ENCODE measurements at regions not wholly inside any gene's neighbourhood (a gene's known extent, or its start where the extent isn't known, plus 50 kb on each side); places are given as distances from the start of the nearest gene placed in this dataset.
"Not testable (repeated sequence)": the region's sequence is repeated elsewhere in the genome, so short reads cannot be mapped to it uniquely, and the experiment has no call there.

DNA sequence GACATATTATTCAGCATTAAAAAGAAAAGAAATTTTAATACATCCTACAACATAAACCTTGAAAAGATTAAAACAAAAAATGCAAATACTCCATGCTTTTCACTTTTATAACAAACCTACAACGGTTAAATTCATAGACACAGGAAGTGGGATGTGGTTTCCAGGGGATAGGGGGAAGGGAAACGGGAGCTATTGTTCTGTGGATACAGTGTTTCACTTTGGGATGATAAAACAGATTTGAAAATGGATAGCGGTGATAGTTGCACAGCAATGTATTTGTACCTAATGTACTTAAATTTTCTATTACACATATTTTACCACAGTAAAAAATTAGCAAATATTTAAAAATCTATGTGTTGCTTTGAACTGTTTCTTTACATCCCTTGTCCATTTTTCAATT is 368.0 kb downstream of the CDY2B start:
- H3K4me3 ChIP-seq (ENCODE audit: control insufficient read depth in 1 of 2, extremely low read depth in 1 of 2, low read length in 1 of 2); CTCF ChIA-PET; DNase-seq; H3K27ac ChIP-seq (ENCODE audit: low read length); H3K27me3 Mint-ChIP-seq; H3K27ac Mint-ChIP-seq; POLR2A ChIA-PET; H3K4me3 Mint-ChIP-seq; H3K27me3 ChIP-seq (replicated peaks in 1 of 2; ENCODE audit: control insufficient read depth in 2 of 2, extremely low read depth in 1 of 2, insufficient read depth in 2 of 2, low read length in 1 of 2); H3K9me3 Mint-ChIP-seq; ATAC-seq (replicated peaks in 1 of 4); H3K4me1 Mint-ChIP-seq; H3K36me3 ChIP-seq (ENCODE audit: control insufficient read depth in 2 of 2, extremely low read depth in 1 of 2, insufficient read depth in 1 of 2, low read length in 1 of 2); H3K9me3 ChIP-seq; H3K4me1 ChIP-seq (ENCODE audit: control insufficient read depth in 1 of 2, extremely low read depth in 1 of 2, insufficient read depth in 2 of 2, low read length in 2 of 2); H3K36me3 Mint-ChIP-seq: not testable (repeated sequence)
- WGBS (ENCODE audit: insufficient coverage): no CpG with 5 or more reads among the region's 3 CpGs

DNA sequence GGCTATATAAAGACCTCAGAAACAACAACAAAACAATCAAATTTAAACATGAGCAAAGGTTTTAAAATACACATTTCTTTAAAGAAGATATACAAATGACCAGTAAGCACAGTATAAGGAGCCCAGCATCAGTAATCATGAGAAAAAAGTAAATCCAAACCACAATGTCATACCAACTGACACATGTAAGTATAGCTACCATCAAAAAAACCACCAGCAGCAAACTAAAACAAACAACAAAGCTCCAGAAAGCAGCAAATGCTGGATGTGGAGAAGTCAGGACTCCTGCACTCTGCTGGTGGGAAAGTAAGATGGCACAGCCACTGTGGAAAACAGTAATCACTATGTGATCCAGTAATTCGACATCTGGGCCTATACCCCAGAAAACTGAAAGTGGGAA is 368.5 kb downstream of the CDY2B start:
- POLR2A ChIA-PET: not testable (repeated sequence)

DNA sequence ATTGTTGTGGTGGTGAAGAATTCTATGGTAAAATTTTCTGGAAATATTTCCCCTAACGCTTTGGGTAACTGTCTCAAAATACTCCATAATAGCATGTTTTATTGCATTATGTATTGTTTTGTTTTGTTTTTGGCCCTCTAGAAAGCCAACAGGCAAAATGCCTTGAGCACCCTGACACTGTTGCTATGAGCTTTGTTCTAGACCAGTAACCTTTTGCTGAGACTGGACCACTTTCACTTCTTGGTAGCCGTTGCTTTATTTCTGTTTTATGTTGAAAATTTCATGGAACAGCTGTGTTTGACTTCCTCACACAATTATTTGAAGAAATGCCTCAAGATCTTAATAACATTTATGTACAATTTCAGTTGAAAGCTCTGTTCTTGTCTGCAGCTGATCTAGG is 374.2 kb downstream of the CDY2B start:
- no CpG with 5 or more reads among the region's 2 CpGs for WGBS (ENCODE audit: insufficient coverage)
- H3K9me3 ChIP-seq; H3K36me3 ChIP-seq (ENCODE audit: control insufficient read depth in 2 of 2, extremely low read depth in 1 of 2, insufficient read depth in 1 of 2, low read length in 1 of 2); CTCF ChIA-PET; H3K4me3 ChIP-seq (ENCODE audit: control insufficient read depth in 1 of 2, extremely low read depth in 1 of 2, low read length in 1 of 2); H3K9me3 Mint-ChIP-seq; H3K4me3 Mint-ChIP-seq; ATAC-seq (replicated peaks in 1 of 4); H3K4me1 ChIP-seq (ENCODE audit: control insufficient read depth in 1 of 2, extremely low read depth in 1 of 2, insufficient read depth in 2 of 2, low read length in 2 of 2); H3K27ac ChIP-seq (ENCODE audit: low read length); H3K36me3 Mint-ChIP-seq; H3K27me3 ChIP-seq (replicated peaks in 1 of 2; ENCODE audit: control insufficient read depth in 2 of 2, extremely low read depth in 1 of 2, insufficient read depth in 2 of 2, low read length in 1 of 2); POLR2A ChIA-PET; H3K4me1 Mint-ChIP-seq; H3K27ac Mint-ChIP-seq; H3K27me3 Mint-ChIP-seq; DNase-seq: not testable (repeated sequence)

More for the DNA sequence above, 368.5 kb downstream of the CDY2B start:
- H3K9me3 Mint-ChIP-seq; H3K4me3 Mint-ChIP-seq; H3K4me1 ChIP-seq (ENCODE audit: control insufficient read depth in 1 of 2, extremely low read depth in 1 of 2, insufficient read depth in 2 of 2, low read length in 2 of 2); H3K27ac ChIP-seq (ENCODE audit: low read length); DNase-seq; H3K27me3 Mint-ChIP-seq; H3K4me3 ChIP-seq (ENCODE audit: control insufficient read depth in 1 of 2, extremely low read depth in 1 of 2, low read length in 1 of 2); H3K36me3 Mint-ChIP-seq; H3K4me1 Mint-ChIP-seq; H3K27me3 ChIP-seq (replicated peaks in 1 of 2; ENCODE audit: control insufficient read depth in 2 of 2, extremely low read depth in 1 of 2, insufficient read depth in 2 of 2, low read length in 1 of 2); H3K27ac Mint-ChIP-seq; H3K36me3 ChIP-seq (ENCODE audit: control insufficient read depth in 2 of 2, extremely low read depth in 1 of 2, insufficient read depth in 1 of 2, low read length in 1 of 2); H3K9me3 ChIP-seq; ATAC-seq (replicated peaks in 1 of 4); CTCF ChIA-PET: not testable (repeated sequence)
- WGBS (ENCODE audit: insufficient coverage): no CpG with 5 or more reads among the region's 1 CpG

DNA sequence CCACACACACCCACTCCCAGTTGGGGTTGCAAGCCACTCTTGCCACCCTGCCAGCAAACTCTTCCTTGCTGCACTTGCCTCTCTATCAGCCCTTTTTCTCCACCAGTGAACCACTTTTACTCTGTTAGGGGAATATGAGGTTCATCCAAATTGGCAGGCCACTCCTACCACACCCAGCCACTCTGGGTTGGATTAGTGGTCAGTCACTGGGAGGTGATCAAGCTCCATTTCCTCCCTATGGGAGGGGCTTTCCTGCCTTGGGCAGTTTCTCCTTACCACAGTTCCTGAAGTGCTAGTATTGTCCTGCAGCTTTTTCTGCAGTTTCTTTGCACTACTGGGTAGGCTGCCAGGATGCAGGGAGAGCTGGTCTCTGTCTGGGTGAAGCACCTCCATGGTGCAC is 395.3 kb downstream of the CDY2B start:
- H3K4me3 ChIP-seq (ENCODE audit: control insufficient read depth in 1 of 2, extremely low read depth in 1 of 2, low read length in 1 of 2); H3K36me3 ChIP-seq (ENCODE audit: control insufficient read depth in 2 of 2, extremely low read depth in 1 of 2, insufficient read depth in 1 of 2, low read length in 1 of 2); DNase-seq; H3K4me1 ChIP-seq (ENCODE audit: control insufficient read depth in 1 of 2, extremely low read depth in 1 of 2, insufficient read depth in 2 of 2, low read length in 2 of 2); H3K27ac Mint-ChIP-seq; H3K27ac ChIP-seq (ENCODE audit: low read length); H3K9me3 Mint-ChIP-seq; H3K4me1 Mint-ChIP-seq; H3K4me3 Mint-ChIP-seq; H3K36me3 Mint-ChIP-seq; H3K27me3 ChIP-seq (replicated peaks in 1 of 2; ENCODE audit: control insufficient read depth in 2 of 2, extremely low read depth in 1 of 2, insufficient read depth in 2 of 2, low read length in 1 of 2); ATAC-seq (replicated peaks in 1 of 4); CTCF ChIA-PET; POLR2A ChIA-PET; H3K9me3 ChIP-seq; H3K27me3 Mint-ChIP-seq: not testable (repeated sequence)

DNA sequence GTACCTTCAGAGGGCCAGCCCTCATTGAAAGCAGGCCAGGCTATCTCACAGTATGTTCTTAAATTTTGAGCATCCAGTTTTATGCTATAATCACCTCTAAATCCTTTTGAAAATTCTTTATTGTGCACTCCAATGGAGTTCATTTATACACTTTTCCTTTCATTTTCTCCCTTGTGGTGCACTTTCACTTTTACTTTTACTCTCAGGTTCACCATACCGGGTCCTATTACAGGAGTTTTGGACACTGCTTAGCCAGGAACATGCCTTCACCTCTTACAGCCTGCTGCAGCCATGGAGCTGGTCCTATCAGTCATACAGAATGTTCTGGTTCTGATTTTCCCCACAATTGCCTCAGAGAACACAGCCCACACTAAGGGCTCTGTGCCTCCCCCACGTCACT is 395.9 kb downstream of the CDY2B start:
- H3K27me3 Mint-ChIP-seq; CTCF ChIA-PET; H3K4me1 Mint-ChIP-seq; H3K36me3 Mint-ChIP-seq; H3K9me3 Mint-ChIP-seq; ATAC-seq (replicated peaks in 1 of 4); H3K4me3 Mint-ChIP-seq; H3K4me1 ChIP-seq (ENCODE audit: control insufficient read depth in 1 of 2, extremely low read depth in 1 of 2, insufficient read depth in 2 of 2, low read length in 2 of 2); H3K27ac Mint-ChIP-seq; POLR2A ChIA-PET; H3K4me3 ChIP-seq (ENCODE audit: control insufficient read depth in 1 of 2, extremely low read depth in 1 of 2, low read length in 1 of 2); H3K9me3 ChIP-seq; H3K27ac ChIP-seq (ENCODE audit: low read length); DNase-seq; H3K27me3 ChIP-seq (replicated peaks in 1 of 2; ENCODE audit: control insufficient read depth in 2 of 2, extremely low read depth in 1 of 2, insufficient read depth in 2 of 2, low read length in 1 of 2); H3K36me3 ChIP-seq (ENCODE audit: control insufficient read depth in 2 of 2, extremely low read depth in 1 of 2, insufficient read depth in 1 of 2, low read length in 1 of 2): not testable (repeated sequence)
- WGBS (ENCODE audit: insufficient coverage): no CpG with 5 or more reads among the region's 2 CpGs

DNA sequence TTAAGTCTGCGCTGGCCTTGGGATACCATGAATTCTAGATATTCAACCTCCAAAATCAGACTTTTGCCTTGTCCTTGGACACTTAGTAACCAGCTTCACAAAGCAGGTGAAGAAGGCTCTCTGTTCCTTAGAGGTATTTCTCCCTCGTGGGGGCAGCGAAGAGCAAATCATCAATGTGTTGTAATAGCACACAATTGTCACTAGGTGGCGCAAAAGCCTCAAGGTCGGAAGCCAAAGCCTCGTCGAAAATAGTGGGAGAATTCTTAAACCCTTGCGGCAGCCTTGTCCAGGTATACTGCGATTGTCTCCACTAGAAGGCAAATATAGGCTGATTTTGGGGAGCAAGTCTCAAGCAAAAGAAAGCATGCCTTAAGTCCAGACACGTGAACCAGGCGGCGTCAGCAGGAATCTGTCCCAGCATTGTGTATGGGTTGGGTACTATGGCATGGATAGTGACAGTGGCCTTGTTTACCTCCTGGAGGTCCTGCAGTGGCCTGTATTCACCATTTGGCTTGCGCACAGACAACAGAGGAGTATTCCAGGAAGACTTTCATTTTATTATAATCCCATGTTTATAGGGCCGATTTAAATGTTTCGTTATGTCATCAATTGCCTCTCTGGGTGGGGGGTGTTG is 398.5 kb downstream of the CDY2B start:
- H3K4me1 ChIP-seq (ENCODE audit: control insufficient read depth in 1 of 2, extremely low read depth in 1 of 2, insufficient read depth in 2 of 2, low read length in 2 of 2); H3K36me3 Mint-ChIP-seq; H3K4me3 Mint-ChIP-seq; H3K27me3 Mint-ChIP-seq; H3K4me1 Mint-ChIP-seq; DNase-seq; H3K27me3 ChIP-seq (replicated peaks in 1 of 2; ENCODE audit: control insufficient read depth in 2 of 2, extremely low read depth in 1 of 2, insufficient read depth in 2 of 2, low read length in 1 of 2); H3K36me3 ChIP-seq (ENCODE audit: control insufficient read depth in 2 of 2, extremely low read depth in 1 of 2, insufficient read depth in 1 of 2, low read length in 1 of 2); H3K27ac ChIP-seq (ENCODE audit: low read length); H3K4me3 ChIP-seq (ENCODE audit: control insufficient read depth in 1 of 2, extremely low read depth in 1 of 2, low read length in 1 of 2); H3K9me3 ChIP-seq; CTCF ChIA-PET; POLR2A ChIA-PET; H3K27ac Mint-ChIP-seq; H3K9me3 Mint-ChIP-seq: not testable (repeated sequence)
- peak in 2 of 4 experiments; percentile 36 to 52 for ATAC-seq (replicated peaks in 1 of 4)
- no CpG with 5 or more reads among the region's 15 CpGs for WGBS (ENCODE audit: insufficient coverage)

DNA sequence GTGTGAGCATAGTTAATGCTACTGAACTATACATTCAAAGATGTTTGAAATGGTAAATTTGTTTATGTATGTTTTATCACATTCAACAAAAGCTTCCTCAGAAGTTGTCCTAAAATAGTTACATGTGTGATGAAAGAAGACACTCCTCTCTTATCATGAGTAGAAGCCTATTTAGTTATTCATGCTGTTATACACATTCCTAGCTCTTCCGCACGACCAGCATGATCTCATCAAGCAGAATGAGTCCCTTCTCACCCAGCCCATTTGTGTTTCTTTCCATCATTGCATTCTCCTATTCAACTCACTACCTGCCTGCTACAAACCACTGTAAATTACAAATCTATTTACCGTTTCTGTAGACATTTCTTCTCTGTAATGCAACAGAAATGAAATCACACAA is 408.0 kb downstream of the CDY2B start:
- DNase-seq; ATAC-seq (replicated peaks in 1 of 4); H3K9me3 ChIP-seq; H3K4me1 Mint-ChIP-seq; H3K4me1 ChIP-seq (ENCODE audit: control insufficient read depth in 1 of 2, extremely low read depth in 1 of 2, insufficient read depth in 2 of 2, low read length in 2 of 2); H3K4me3 Mint-ChIP-seq; H3K27ac ChIP-seq (ENCODE audit: low read length); H3K36me3 ChIP-seq (ENCODE audit: control insufficient read depth in 2 of 2, extremely low read depth in 1 of 2, insufficient read depth in 1 of 2, low read length in 1 of 2); H3K36me3 Mint-ChIP-seq; H3K4me3 ChIP-seq (ENCODE audit: control insufficient read depth in 1 of 2, extremely low read depth in 1 of 2, low read length in 1 of 2); H3K9me3 Mint-ChIP-seq; H3K27me3 ChIP-seq (replicated peaks in 1 of 2; ENCODE audit: control insufficient read depth in 2 of 2, extremely low read depth in 1 of 2, insufficient read depth in 2 of 2, low read length in 1 of 2); H3K27me3 Mint-ChIP-seq; POLR2A ChIA-PET; H3K27ac Mint-ChIP-seq; CTCF ChIA-PET: not testable (repeated sequence)
- no CpG with 5 or more reads among the region's 3 CpGs for WGBS (ENCODE audit: insufficient coverage)
